Right lung (tissue), 2 donors: ENCODE measurements at regions not wholly inside any gene's neighbourhood (a gene's known extent, or its start where the extent isn't known, plus 50 kb on each side); places are given as distances from the start of the nearest gene placed in this dataset.

ENCODE experiments used
- DNase-seq, 2 donors: peaks; one replicate each; pipeline ENCODE4 v3.0.0-alpha.2; 2013

GRCh38 chr16:54231919-54232318, 54.7 kb downstream of the IRX3 start:
- DNase-seq: no peak

GRCh38 chr16:54231336-54231735, 55.3 kb downstream of the IRX3 start:
- DNase-seq: no peak

GRCh38 chr16:54228325-54228724, 58.3 kb downstream of the IRX3 start:
- DNase-seq: no peak

GRCh38 chr16:54226296-54227010, 60.1 kb downstream of the IRX3 start:
- no peak for DNase-seq

DNA sequence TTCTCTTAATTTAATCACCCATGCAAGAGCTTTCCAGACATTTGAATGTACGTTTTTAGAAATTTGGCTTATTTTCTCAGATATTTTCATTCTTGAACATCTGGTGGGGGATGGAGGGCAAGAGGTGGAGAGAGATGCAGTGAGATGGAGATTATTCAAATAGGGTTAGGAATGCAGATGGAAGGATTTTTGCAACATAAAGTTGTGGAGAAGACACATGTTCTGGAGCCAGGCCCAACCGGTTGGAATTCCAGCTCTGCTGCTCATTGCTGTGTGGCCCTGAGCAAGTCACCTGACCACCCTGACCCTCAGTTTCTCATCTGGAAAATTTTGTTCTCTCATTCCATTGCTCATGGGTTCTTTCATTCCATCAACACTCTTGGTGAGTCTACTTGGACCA, 66.9 kb downstream of the IRX3 start:
- DNase-seq: no peak

- no peak for DNase-seq
Measured at GRCh38 chr16:54216688-54217087, 69.9 kb downstream of the IRX3 start.

GRCh38 chr16:54216268-54216667, 70.3 kb downstream of the IRX3 start:
- DNase-seq: peak in 1 of 2 donors; percentile 23

DNA sequence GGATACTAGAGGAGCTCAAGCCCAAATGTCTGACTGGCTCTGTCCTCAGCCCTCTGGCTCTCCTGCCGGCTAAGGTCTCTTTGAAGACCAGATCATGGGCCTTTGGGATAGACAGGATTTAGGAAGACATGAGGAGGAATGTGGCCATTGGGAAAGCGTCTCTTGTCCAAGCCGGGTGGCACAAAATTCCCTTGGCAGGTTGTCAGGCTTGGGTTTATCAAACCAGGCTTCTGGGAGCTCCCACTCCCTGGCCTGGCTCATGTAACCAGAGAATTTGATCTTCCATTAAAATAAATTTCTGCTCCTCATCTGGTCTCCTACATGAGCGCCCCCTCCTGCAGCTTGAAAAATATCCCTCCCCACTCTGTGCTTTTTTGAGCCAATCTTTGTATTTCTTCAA, 71.1 kb downstream of the IRX3 start:
- DNase-seq: no peak

DNA sequence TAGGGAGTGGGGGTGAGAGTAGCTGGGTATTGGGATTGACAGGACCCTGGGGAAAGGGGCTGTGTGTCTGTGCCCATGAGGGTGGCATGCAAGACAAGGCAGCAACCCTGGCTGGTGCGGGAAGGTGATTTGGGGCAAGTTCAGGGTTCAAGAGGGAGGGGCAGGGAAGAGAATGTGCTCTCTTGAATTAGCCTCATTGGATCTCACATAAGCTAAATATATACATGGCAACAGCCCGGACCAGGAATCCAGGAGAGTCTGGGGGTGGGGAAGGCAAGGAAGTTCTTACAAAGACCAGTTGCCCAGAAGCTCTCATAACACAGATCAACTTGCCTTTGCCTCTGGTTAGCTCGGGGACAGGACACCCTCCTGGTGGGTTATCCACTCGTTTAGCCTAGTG, 73.3 kb downstream of the IRX3 start:
- DNase-seq: no peak

- DNase-seq: no peak
Measured at GRCh38 chr16:54212893-54213292, 73.7 kb downstream of the IRX3 start.

DNA sequence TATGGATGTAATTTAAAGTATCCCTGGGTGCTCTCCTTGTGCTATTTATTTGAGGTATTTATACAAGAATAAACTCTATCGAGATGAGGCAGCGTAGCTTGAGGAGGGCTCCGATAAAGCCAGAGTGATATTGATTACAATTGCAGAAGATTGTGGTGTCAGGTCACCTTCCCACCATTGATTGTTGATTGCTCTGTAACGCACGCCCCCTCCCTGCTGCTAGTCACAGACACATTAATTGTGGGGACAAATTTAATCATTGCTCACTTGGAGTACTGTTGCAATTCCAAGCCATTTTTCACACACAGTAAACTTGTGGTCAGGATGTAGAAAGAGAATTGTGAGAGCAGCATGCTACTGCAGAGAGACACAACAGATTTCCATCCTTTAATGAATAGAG, 75.4 kb downstream of the IRX3 start:
- no peak for DNase-seq

- no peak for DNase-seq
Measured at GRCh38 chr16:54210452-54211125, 76.0 kb downstream of the IRX3 start.

DNA sequence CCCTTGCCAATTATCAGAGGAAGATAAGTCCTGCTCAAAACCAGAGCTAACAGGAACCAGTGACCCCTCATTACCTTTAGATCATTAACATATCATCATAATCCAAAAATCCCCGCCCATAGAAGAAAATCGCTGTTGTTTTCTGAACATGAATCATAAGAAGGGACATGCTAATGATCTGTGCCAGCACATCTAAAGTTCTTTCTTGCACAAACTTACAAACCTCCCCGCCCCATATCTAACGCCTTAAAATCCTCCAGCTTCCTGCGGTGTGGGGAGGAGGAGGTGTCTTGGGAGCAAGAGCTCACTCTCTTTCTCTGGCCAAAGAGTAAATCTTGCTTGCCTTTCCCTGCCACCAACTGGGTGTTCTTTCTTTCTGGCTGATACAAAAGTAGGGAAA, 78.3 kb downstream of the IRX3 start:
- no peak for DNase-seq

DNA sequence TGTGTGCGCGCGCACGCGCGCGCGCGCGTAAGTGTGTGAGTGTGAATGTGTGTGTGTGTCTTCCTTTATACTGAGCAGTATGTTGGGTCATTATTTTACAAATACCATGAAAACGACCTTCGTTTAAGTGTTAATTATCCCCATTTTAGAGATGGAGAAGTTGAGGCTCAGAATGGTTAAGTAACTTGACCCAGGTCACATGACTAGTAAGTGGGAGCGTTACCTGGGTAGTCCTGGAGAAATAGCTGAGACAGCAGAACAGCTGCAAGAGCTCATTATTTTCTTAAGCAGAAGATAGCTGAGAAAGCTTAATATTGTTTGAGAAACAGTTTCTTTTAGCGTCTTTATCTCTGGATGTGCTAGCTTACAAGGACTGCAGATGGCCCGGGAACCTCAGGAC, 78.8 kb downstream of the IRX3 start:
- DNase-seq: no peak

DNA sequence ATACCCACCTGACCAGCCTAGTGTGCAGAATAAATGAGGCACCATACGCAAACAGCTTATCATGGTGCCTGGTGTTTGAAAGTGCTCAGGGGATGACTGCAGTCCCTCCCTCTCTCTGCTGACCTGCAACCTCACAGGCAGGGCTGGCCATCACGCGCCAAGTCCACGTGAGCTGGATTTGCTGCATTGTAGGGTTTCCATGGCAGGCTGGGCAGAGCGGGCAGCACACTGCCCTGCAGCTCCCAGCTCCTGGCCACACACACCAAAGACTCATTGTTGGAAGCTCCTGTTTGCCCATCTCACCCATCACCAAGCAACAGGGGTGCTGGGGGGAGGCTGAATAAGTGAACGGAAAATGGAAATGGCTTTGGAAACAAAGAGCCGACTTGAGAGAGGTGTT, 81.8 kb downstream of the IRX3 start:
- DNase-seq: no peak

DNA sequence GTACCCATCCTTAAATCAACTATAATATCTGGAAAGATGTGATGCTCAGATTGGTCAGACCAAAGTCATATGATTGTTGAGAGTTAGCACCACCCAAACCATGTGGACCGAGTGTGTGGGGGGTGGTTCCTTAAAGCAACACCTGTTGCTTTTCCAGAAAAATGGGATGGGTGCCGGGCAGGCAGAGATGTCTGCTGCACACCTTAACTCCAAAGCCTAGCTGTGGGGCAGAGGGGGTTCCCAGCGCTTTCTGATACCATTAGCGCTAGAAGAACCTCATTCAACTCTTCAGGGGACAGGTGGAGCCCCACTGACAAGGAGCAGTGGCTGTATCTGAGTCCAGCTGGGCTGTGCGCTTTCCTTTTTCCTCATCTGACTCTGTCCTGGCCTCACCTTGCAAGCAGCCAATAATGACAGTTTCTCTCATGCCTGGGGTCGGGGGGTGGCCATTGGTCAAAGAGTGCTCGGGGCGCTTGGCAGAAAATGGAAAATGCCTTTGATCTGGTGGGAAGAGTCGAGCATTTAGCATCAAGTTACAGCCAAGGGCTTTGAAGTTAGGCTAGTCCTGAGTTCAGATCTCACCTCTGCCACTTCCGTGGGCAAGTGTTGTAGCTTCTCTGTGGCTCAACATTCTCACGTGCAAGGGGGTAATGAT, 82.6 kb downstream of the IRX3 start:
- DNase-seq: no peak

- no peak for DNase-seq
Measured at GRCh38 chr16:54203384-54203783, 83.2 kb downstream of the IRX3 start.
